ENCODE measurements at regions not wholly inside any gene's neighbourhood (a gene's known extent, or its start where the extent isn't known, plus 50 kb on each side); places are given as distances from the start of the nearest gene placed in this dataset.
"Not testable (repeated sequence)": the region's sequence is repeated elsewhere in the genome, so short reads cannot be mapped to it uniquely, and the experiment has no call there.

DNA sequence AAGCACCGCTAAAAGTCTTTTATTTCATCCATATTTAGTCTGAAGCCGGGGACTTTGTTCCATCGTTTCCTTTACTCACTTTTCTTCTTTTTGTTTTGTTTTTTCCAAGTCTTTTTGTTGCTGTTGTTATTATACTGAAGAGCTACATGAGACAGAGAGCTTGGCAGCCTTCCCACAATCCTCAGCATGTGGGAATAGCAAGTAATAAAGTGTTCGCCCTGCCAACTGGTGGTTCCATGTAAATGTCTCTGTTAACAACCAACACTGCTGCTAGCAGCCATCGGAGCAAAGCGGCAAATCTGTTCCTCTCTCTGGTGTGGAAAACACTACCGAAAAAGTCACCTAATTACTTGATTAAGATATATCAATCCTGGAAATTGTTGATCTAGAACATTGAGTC lies 437.8 kb upstream of the ID4 start:
- no peaks in the 10 kb centered on the region for H4K20me1 ChIP-seq (ENCODE audit: insufficient read depth)
- ChIA-PET POLR2A (no interaction called here), RAD21 (ENCODE audit: low non-redundant PET in 1 of 2, low total read pairs in 2 of 2, uncharacterized antibody in 2 of 2, unreplicated experiment in 2 of 2) (no interaction called here), CTCF (no interaction called here)
- no peaks in the 10 kb centered on the region for H3K79me2 ChIP-seq (ENCODE audit: insufficient read depth, low read length)
- H3K27ac ChIP-seq (ENCODE audit: low read depth, low read length), result no peak overlapping the region
- no TSS peak for BruUV-seq (replicated peaks)
- no peak overlapping the region for H3K4me3 ChIP-seq (replicated peaks in 1 of 2; ENCODE audit: low read depth in 1 of 2, low read length in 2 of 2)
- no peaks in the 10 kb centered on the region for H3K9me3 ChIP-seq (ENCODE audit: control insufficient read depth in 1 of 2, insufficient read depth in 1 of 2, low read depth in 1 of 2, low read length in 2 of 2)
- H3K36me3 ChIP-seq (ENCODE audit: control insufficient read depth in 1 of 2, insufficient read depth in 2 of 2, low read length in 2 of 2), result no peaks in the 10 kb centered on the region
- no peaks in the 10 kb centered on the region for H3K9me2 ChIP-seq (ENCODE audit: insufficient read depth)
- no peaks in the 10 kb centered on the region for H3K4me1 ChIP-seq (ENCODE audit: control insufficient read depth in 1 of 2, insufficient read depth in 2 of 2, low read length in 2 of 2)
- intact Hi-C loops (cut with micrococcal nuclease), result no loop called here
- H3K27me3 ChIP-seq (ENCODE audit: insufficient read depth, low read length), result no peaks in the 10 kb centered on the region
- TF ChIP-seq ZFX (IDR thresholded peaks at IDR 0.05) (no peak), POLR2AphosphoS5 (IDR thresholded peaks at IDR 0.05; ENCODE audit: low read depth, low read length) (no peak), JUND (IDR thresholded peaks at IDR 0.05) (no peak), ELF1 (IDR thresholded peaks at IDR 0.05; ENCODE audit: borderline replicate concordance, low read depth) (no peak), SRF (IDR thresholded peaks at IDR 0.05; ENCODE audit: low read depth) (no peak), ZNF274 (IDR thresholded peaks at IDR 0.05; ENCODE audit: low read depth, low read length) (no peak), CBX3 (IDR thresholded peaks at IDR 0.05; ENCODE audit: low read depth) (no peak), YY1 (IDR thresholded peaks at IDR 0.05; ENCODE audit: extremely low read depth, insufficient replicate concordance, low read depth, low read length) (no peak), CEBPB (IDR thresholded peaks at IDR 0.05; ENCODE audit: low read depth) (no peak), EZH2 (IDR thresholded peaks at IDR 0.05) (no peak), RAD21 (IDR thresholded peaks at IDR 0.05; ENCODE audit: low read depth) (no peak), FOSL1 (IDR thresholded peaks at IDR 0.05; ENCODE audit: low read depth) (no peak), SP1 (IDR thresholded peaks at IDR 0.05; ENCODE audit: low read depth) (no peak), SIN3A (IDR thresholded peaks at IDR 0.05; ENCODE audit: low read depth) (no peak), EGR1 (IDR thresholded peaks at IDR 0.05; ENCODE audit: low read depth) (no peak)
- TF ChIP-seq, protein P1, sequence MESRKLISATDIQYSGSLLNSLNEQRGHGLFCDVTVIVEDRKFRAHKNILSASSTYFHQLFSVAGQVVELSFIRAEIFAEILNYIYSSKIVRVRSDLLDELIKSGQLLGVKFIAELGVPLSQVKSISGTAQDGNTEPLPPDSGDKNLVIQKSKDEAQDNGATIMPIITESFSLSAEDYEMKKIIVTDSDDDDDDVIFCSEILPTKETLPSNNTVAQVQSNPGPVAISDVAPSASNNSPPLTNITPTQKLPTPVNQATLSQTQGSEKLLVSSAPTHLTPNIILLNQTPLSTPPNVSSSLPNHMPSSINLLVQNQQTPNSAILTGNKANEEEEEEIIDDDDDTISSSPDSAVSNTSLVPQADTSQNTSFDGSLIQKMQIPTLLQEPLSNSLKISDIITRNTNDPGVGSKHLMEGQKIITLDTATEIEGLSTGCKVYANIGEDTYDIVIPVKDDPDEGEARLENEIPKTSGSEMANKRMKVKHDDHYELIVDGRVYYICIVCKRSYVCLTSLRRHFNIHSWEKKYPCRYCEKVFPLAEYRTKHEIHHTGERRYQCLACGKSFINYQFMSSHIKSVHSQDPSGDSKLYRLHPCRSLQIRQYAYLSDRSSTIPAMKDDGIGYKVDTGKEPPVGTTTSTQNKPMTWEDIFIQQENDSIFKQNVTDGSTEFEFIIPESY (IDR thresholded peaks at IDR 0.05; ENCODE audit: extremely low read depth, insufficient replicate concordance, low read length), result no peak
- TF ChIP-seq, protein P2, sequence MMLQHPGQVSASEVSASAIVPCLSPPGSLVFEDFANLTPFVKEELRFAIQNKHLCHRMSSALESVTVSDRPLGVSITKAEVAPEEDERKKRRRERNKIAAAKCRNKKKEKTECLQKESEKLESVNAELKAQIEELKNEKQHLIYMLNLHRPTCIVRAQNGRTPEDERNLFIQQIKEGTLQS (IDR thresholded peaks at IDR 0.05), result no peak
- no peak overlapping the region for H2AFZ ChIP-seq (ENCODE audit: low read depth, low read length, poor library complexity, severe bottlenecking)
- no peak for ATAC-seq
- no peak for DNase-seq (ENCODE audit: low read depth, low spot score)
- H3K9ac ChIP-seq (ENCODE audit: low read length), result no peak overlapping the region
- no peak overlapping the region for H3K4me2 ChIP-seq (ENCODE audit: low read length)

DNA sequence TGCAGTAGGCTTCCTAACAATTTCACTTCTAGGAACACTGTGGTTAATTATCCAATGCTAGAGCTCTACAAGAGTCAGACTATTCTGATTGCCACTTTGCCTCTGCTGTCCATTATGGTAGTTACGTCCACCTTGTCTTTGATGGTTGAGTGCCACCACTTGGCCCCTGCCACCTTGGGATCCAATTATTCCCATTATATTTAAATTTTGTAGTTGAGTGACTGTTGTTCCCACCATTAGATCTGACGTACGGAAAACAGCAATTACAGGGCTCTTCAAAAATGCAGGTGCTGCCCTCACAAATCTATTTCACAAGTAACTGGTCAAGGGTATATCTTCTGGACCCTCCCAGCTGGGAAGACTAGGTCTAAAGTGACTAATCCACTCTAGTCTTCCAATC lies 432.3 kb upstream of the ID4 start:
- H3K27ac ChIP-seq (ENCODE audit: low read depth, low read length); DNase-seq (ENCODE audit: low read depth, low spot score); H3K79me2 ChIP-seq (ENCODE audit: insufficient read depth, low read length); H3K4me1 ChIP-seq (ENCODE audit: control insufficient read depth in 1 of 2, insufficient read depth in 2 of 2, low read length in 2 of 2); ATAC-seq; H3K4me2 ChIP-seq (ENCODE audit: low read length); H4K20me1 ChIP-seq (ENCODE audit: insufficient read depth); H3K27me3 ChIP-seq (ENCODE audit: insufficient read depth, low read length); H3K9me3 ChIP-seq (ENCODE audit: control insufficient read depth in 1 of 2, insufficient read depth in 1 of 2, low read depth in 1 of 2, low read length in 2 of 2); H2AFZ ChIP-seq (ENCODE audit: low read depth, low read length, poor library complexity, severe bottlenecking); H3K9me2 ChIP-seq (ENCODE audit: insufficient read depth); H3K36me3 ChIP-seq (ENCODE audit: control insufficient read depth in 1 of 2, insufficient read depth in 2 of 2, low read length in 2 of 2); H3K4me3 ChIP-seq (replicated peaks in 1 of 2; ENCODE audit: low read depth in 1 of 2, low read length in 2 of 2); CTCF ChIA-PET; intact Hi-C loops (cut with micrococcal nuclease); RAD21 ChIA-PET (ENCODE audit: low non-redundant PET in 1 of 2, low total read pairs in 2 of 2, uncharacterized antibody in 2 of 2, unreplicated experiment in 2 of 2); BruUV-seq (replicated peaks); H3K9ac ChIP-seq (ENCODE audit: low read length); POLR2A ChIA-PET: not testable (repeated sequence)
